ENCODE measurements at regions not wholly inside any gene's neighbourhood (a gene's known extent, or its start where the extent isn't known, plus 50 kb on each side); places are given as distances from the start of the nearest gene placed in this dataset.

DNA sequence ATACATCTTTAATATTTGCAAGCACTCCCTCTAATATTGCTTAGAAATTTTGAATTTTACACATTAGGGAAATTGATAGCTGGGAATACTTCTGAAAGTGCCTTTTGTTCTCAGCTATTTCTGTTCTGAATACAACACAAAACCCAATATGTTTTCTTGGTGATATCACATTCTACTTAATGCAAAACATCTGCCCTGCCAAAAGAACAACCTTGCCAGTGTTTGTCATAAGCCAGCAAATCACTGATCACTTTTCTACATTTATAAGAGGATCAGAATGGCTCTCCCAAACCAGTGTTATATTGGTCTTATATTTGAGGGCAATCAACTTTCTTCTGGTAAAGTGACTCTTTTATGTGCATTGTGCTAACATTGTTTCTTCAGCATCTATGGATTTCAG is 126.8 kb upstream of the APOOL start:
- H3K9me3 ChIP-seq (ENCODE audit: control insufficient read depth, low read length, poor library complexity, severe bottlenecking): no peaks in the 10 kb centered on the region
- Mint-ChIP-seq H3K27ac (no peak overlapping the region), H3K36me3 (ENCODE audit: low read depth) (no peaks in the 10 kb centered on the region), H3K4me3 (no peak overlapping the region), H3K4me1 (no peaks in the 10 kb centered on the region), H3K27me3 (no peaks in the 10 kb centered on the region)
- DNase-seq (no peak), ATAC-seq (no peak)

DNA sequence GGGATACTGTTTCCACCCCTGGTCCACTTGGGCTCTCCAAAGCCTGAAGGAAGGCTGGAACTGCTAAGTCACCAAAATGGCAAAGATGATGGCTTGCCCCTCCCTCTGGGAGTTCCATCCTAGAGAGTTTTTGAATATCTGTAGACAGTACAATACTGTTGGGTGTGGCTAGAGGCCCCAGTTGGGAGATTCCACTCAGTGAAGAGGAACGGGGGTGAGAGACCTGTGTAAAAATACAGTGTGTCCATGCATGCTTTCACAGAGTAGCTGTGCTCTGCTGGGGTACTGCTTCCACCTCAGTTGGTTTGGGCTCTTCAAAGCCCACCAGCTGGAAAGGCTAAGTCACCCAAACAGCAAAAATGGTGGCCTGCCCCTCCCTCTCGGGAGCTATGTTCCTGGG is 109.8 kb upstream of the APOOL start:
- Mint-ChIP-seq H3K27ac (no peak overlapping the region), H3K4me1 (no peaks in the 10 kb centered on the region), H3K4me3 (no peak overlapping the region), H3K27me3 (no peaks in the 10 kb centered on the region), H3K36me3 (ENCODE audit: low read depth) (no peaks in the 10 kb centered on the region)
- DNase-seq (no peak), ATAC-seq (no peak)
- H3K9me3 ChIP-seq (ENCODE audit: control insufficient read depth, low read length, poor library complexity, severe bottlenecking): no peaks in the 10 kb centered on the region

DNA sequence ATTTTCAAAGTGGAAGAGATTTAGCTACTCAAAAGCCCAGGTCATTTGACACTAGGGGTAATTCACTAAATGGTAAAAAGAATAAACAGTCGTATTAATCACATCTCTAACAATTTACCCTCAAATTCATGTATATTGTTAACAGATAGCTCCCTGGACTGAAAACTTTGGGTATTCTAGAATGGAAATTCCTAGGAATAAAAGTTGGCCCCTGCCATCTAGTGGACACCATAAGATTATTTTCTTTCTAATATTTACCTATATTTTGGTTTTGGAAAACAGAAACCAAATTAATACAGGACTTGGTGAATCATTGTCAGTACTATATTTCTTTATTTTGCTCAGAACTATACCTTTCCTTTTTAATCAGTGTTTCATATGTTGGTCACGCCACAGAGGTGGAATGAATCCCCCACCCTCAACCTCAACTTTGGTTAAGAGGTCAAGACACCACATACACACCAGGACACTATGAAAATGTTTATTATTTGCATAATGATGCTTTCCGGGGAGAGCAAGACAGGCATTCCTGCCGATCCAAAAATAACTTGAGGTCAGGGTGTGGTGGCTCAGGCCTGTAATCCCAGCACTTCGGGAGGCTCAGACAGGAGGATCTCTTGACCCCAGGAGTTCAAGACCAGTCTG is 96.2 kb upstream of the APOOL start:
- no peak for DNase-seq
- H3K27me3 Mint-ChIP-seq: no peaks in the 10 kb centered on the region
- no peak overlapping the region for H3K27ac Mint-ChIP-seq
- no peaks in the 10 kb centered on the region for H3K9me3 ChIP-seq (ENCODE audit: control insufficient read depth, low read length, poor library complexity, severe bottlenecking)
- H3K4me3 Mint-ChIP-seq: no peak overlapping the region
- ATAC-seq: no peak
- peaks cover 2% of the 10 kb centered on the region for H3K36me3 Mint-ChIP-seq (ENCODE audit: low read depth)
- no peaks in the 10 kb centered on the region for H3K4me1 Mint-ChIP-seq

DNA sequence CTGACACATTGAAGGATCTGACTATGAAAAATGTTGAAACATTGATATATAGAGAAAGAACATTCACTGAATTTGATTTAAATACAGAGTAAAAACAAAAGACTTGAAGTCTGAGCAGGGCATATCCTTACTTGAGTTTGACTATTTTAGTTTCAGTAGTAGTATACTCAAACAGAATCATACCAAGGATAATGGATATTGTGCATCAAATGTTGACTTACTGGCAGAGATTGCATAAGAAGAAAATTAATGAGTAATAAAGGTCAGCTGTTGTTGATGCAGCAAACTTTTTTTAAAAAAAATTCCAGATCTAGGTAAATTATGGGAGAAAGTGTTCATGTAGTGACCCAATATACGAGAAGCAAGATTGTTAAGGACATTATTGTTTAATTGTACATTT is 94.5 kb upstream of the APOOL start:
- H3K27me3 Mint-ChIP-seq: no peaks in the 10 kb centered on the region

DNA sequence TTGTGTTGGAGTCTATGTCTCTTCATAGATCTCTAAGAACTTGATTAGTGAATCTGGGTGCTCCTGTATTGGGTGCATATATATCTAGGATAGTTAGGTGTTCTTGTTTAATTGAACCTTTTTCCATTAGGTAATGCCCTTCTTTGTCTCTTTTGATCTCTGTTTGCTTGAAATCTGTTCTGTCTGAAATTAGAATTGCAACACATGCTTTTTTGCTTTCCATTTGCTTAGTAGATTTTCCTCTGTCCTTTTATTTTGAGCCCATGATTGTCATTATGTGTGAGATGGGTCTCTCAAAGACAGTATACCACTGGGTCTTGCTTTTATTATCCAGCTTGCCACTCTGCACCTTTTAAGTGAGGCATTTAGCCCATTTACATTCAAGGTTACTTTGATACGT is 79.1 kb upstream of the APOOL start:
- no peak overlapping the region for H3K4me3 Mint-ChIP-seq
- no peak overlapping the region for H3K27ac Mint-ChIP-seq
- no peaks in the 10 kb centered on the region for H3K27me3 Mint-ChIP-seq
- ATAC-seq (no peak), DNase-seq (no peak)
- H3K9me3 ChIP-seq (ENCODE audit: control insufficient read depth, low read length, poor library complexity, severe bottlenecking): no peaks in the 10 kb centered on the region
- H3K4me1 Mint-ChIP-seq: no peaks in the 10 kb centered on the region
- no peaks in the 10 kb centered on the region for H3K36me3 Mint-ChIP-seq (ENCODE audit: low read depth)

More for the DNA sequence above, 94.5 kb upstream of the APOOL start:
- DNase-seq (no peak), ATAC-seq (no peak)
- no peak overlapping the region for H3K4me3 Mint-ChIP-seq
- H3K27ac Mint-ChIP-seq: no peak overlapping the region
- H3K9me3 ChIP-seq (ENCODE audit: control insufficient read depth, low read length, poor library complexity, severe bottlenecking): no peaks in the 10 kb centered on the region
- H3K4me1 Mint-ChIP-seq: no peaks in the 10 kb centered on the region
- peaks cover 2% of the 10 kb centered on the region for H3K36me3 Mint-ChIP-seq (ENCODE audit: low read depth)

DNA sequence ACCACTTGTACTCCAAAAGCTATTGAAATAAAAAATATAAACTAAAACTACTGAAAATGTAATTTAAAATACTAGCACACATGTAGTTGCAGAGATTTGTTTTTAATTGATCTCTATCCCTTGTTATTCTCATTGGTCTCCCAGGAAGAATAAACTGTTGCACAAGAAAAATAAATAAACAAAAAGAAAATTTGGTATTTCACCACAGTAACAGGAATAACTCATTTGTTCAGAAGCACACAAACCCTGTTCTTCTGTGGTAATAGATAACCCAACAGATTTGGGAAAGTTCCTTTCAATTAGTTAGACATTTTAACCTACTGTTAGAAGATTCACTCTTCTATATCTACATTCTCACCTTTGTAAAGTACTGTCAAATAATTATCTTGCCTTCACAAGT is 70.9 kb upstream of the APOOL start:
- Mint-ChIP-seq H3K27me3 (no peaks in the 10 kb centered on the region), H3K36me3 (ENCODE audit: low read depth) (no peaks in the 10 kb centered on the region), H3K4me3 (no peak overlapping the region), H3K4me1 (no peaks in the 10 kb centered on the region), H3K27ac (no peak overlapping the region)
- H3K9me3 ChIP-seq (ENCODE audit: control insufficient read depth, low read length, poor library complexity, severe bottlenecking): no peaks in the 10 kb centered on the region
- ATAC-seq (no peak), DNase-seq (no peak)

DNA sequence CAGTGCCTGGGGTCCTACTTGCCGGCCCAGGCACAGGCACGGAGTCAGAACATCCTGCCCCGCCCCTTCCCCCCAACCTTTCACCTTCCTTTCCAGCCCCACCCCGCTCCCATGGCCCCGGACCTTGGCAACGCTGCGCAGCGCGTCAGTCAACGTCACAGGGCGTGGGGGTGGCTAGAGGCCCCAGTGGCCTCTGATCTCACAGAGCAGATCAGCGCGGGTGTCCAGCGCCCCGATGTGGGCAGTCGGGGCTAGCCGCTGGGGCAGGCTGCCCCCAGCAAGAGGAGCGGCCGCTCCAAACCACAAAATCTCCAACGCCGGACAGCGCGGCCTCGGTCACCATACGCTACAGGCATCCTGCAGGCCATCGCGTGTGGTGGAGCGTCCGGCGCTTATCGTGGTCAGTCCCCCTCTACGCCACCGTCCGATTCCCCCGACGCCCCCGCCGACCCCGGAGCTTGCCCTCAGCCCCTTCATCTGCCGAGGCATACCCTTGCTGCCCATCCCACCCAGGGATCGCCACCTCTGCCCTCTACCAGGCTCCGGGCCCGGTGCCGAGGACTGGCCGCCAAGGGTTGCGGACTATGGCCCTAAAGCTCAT is 69.6 kb upstream of the APOOL start:
- H3K36me3 Mint-ChIP-seq (ENCODE audit: low read depth): no peaks in the 10 kb centered on the region
- ATAC-seq (no peak), DNase-seq (no peak)
- no peaks in the 10 kb centered on the region for H3K27me3 Mint-ChIP-seq
- H3K4me1 Mint-ChIP-seq: no peaks in the 10 kb centered on the region
- H3K9me3 ChIP-seq (ENCODE audit: control insufficient read depth, low read length, poor library complexity, severe bottlenecking): no peaks in the 10 kb centered on the region
- H3K4me3 Mint-ChIP-seq: no peak overlapping the region
- no peak overlapping the region for H3K27ac Mint-ChIP-seq

All from T-helper 17 cell (primary cell).